GM06990 (cell line): ENCODE measurements at regions not wholly inside any gene's neighbourhood (a gene's known extent, or its start where the extent isn't known, plus 50 kb on each side); places are given as distances from the start of the nearest gene placed in this dataset.

Experiments
- DNase-seq: peaks from one replicate; pipeline ENCODE4 v3.0.0-alpha.2; 2011; ENCODE audit not compliant: insufficient read length; ENCODE audit errors: extremely low read depth
- H3K27me3 ChIP-seq: replicated peaks from 2 replicates; pipeline ENCODE4 v1.6.0; 2011; ENCODE audit warnings: low read length; ENCODE audit not compliant: control insufficient read depth, insufficient read depth
- H3K36me3 ChIP-seq: 2 replicates; pipeline ENCODE4 v1.5.1; 2011; ENCODE audit warnings: low read length; ENCODE audit not compliant: control insufficient read depth, insufficient read depth
- H3K4me3 ChIP-seq: replicated peaks from 2 replicates; pipeline ENCODE4 v1.5.1; 2011; ENCODE audit warnings: low read depth, mild to moderate bottlenecking, control low read depth, low read length
- TF ChIP-seq, protein P1 (sequence below): IDR thresholded peaks from 2 replicates; pipeline ENCODE4 v1.5.1; 2011; ENCODE audit warnings: low read length, control low read depth, mild to moderate bottlenecking, inconsistent platforms; ENCODE audit not compliant: insufficient read depth, poor library complexity, severe bottlenecking

DNA sequence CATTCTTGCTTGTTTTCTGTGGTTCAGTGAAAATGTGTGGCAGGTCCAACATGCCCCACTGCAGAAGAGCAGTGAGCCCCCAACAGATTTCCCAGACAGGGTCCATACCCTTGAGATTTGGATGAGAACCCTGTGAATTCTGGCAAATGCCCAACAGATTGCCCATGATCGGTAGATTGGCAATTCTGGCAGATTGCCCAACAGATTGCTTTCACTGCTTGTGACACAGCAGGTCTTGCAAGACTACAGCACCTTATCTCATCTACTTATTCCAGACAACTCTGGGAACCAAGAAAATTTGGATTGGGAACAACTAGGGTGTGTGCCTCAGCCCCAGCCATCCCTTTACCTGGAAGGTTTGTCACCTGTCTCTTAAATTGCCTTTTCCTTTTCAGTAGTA is 143.7 kb upstream of the COL1A2 start:
- no peak for DNase-seq
- H3K4me3 ChIP-seq = no peak overlapping the region
- no peaks in the 10 kb centered on the region for H3K36me3 ChIP-seq
- H3K27me3 ChIP-seq = no peaks in the 10 kb centered on the region
- TF ChIP-seq, protein P1, sequence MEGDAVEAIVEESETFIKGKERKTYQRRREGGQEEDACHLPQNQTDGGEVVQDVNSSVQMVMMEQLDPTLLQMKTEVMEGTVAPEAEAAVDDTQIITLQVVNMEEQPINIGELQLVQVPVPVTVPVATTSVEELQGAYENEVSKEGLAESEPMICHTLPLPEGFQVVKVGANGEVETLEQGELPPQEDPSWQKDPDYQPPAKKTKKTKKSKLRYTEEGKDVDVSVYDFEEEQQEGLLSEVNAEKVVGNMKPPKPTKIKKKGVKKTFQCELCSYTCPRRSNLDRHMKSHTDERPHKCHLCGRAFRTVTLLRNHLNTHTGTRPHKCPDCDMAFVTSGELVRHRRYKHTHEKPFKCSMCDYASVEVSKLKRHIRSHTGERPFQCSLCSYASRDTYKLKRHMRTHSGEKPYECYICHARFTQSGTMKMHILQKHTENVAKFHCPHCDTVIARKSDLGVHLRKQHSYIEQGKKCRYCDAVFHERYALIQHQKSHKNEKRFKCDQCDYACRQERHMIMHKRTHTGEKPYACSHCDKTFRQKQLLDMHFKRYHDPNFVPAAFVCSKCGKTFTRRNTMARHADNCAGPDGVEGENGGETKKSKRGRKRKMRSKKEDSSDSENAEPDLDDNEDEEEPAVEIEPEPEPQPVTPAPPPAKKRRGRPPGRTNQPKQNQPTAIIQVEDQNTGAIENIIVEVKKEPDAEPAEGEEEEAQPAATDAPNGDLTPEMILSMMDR = no peak

DNA sequence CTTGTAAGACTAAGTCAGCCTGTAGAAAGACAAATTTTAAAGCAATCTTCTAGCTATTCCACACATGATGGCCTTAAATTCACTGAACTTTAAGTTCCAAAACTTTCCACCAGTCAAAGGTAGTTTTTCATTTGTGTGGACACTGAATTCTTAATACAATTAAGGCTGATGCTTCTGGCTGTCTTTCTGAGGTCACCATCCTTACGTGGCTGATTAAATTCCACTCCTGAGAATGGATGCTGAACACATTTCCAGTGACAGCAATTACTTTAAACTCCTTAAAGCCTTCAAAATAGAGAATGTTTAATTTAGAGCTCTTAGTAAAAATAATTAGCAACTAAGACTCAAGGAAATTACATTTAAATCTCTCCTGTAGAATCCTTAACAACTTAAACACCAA is 142.6 kb upstream of the COL1A2 start:
- DNase-seq = no peak
- Histone ChIP-seq H3K27me3 (no peaks in the 10 kb centered on the region), H3K36me3 (no peaks in the 10 kb centered on the region), H3K4me3 (no peak overlapping the region)
- TF ChIP-seq, protein P1 = no peak

DNA sequence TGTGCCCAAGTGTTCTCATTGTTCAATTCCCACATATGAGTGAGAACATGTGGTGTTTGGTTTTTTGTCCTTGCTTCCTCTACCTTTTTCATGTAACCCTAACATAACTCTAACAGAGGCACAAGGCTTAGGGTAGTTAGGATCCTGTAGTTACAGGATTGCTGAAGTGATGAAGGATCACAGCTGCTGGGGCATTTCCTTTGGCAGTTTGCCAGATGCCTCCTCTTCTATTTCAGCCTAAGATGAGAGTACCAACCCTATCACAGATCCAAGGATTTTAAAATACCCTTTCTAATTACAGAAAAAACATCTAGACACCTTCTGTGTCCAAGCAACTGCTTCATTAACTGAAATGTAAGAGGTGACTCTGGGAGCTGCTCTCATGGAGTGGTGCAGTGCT is 141.7 kb upstream of the COL1A2 start:
- TF ChIP-seq, protein P1 = no peak
- no peak overlapping the region for H3K4me3 ChIP-seq
- no peak for DNase-seq
- no peaks in the 10 kb centered on the region for H3K27me3 ChIP-seq
- H3K36me3 ChIP-seq = no peaks in the 10 kb centered on the region

DNA sequence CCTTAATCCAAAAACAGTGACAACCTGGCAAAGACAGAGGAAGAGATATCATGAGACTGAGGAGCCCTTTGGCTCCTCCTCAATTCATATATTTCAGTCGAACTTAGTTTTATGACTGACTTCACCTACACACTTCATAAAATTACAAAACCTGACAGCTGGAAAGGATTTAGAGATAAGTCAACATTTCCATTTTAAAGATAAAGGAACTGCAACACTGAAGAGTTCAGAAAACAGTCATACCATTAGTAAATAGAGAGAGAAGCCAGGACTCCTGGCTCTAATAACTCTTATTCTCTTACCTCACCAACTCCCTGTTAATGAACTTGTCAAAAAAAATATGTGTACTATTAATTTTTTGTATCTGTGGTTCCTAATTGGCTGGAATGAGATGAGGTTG is 141.0 kb upstream of the COL1A2 start:
- Histone ChIP-seq H3K4me3 (no peak overlapping the region), H3K27me3 (no peaks in the 10 kb centered on the region), H3K36me3 (no peaks in the 10 kb centered on the region)
- DNase-seq = no peak
- TF ChIP-seq, protein P1 = no peak

DNA sequence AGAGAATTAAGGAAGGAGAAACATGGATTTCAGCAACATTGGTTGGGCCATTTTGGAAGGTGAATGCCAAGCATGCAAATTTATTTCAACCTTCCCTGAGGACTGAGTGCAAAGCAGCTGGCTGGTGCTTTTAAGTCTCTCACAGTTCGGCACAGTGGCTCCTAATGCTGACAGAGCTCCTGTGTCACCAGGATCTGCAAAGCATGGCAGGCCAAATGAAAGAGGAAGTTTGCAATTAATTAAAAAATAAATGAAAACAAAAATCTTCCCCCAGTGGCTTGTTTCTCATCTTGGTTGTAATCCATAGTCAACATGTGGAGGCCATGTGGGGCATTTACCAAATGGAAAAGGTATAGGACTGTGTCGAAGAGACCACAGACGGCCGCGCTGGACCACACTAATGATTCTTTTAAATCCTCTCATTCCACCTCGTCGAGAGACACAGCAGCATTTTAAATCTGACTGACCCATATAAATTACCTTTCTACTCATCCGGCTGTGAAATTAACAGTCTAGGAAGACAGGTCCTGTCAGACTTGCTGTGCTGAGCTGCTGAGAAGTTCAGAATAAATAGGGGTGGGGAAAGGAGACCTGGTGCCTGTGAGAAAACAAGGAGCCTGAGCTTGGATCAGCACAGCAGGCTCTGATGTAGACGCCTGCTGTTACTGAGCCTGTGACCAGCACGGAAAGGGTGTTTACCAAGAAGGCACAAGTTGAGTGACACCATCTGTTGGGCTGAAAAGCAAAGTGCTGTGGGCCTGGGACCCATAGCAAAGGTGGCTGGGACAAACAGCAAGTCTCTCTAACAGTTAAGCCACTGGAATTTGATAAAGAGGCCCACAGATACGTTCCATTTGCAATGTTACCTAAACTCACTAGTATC is 136.0 kb upstream of the COL1A2 start:
- Histone ChIP-seq H3K4me3 (no peak overlapping the region), H3K36me3 (no peaks in the 10 kb centered on the region), H3K27me3 (no peaks in the 10 kb centered on the region; the same call in none of the 2 replicates)
- no peak for DNase-seq
- TF ChIP-seq, protein P1 = no peak
